IPS-18c (cell line): ENCODE measurements at regions not wholly inside any gene's neighbourhood (a gene's known extent, or its start where the extent isn't known, plus 50 kb on each side); places are given as distances from the start of the nearest gene placed in this dataset.

Source experiments
- H3K4me3 ChIP-seq: 2 replicates; pipeline ENCODE4 v1.7.0; 2013; ENCODE audit warnings: low read depth, mild to moderate bottlenecking, low read length, moderate library complexity; ENCODE audit not compliant: insufficient read depth
- H3K9me3 ChIP-seq: one replicate; pipeline ENCODE4 v1.6.1; 2013; ENCODE audit warnings: mild to moderate bottlenecking, low read length, moderate library complexity; ENCODE audit not compliant: control insufficient read depth, insufficient read depth

GRCh38 chr13:111948811-111949210 is 118.1 kb upstream of the SOX1 start:
- H3K4me3 ChIP-seq, result no peak overlapping the region
- no peaks in the 10 kb centered on the region for H3K9me3 ChIP-seq

GRCh38 chr13:111949311-111949710 is 117.6 kb upstream of the SOX1 start:
- Histone ChIP-seq H3K9me3 (no peaks in the 10 kb centered on the region), H3K4me3 (no peak overlapping the region)

- H3K4me3 ChIP-seq, result no peak overlapping the region
- H3K9me3 ChIP-seq, result no peaks in the 10 kb centered on the region
These were observed 116.3 kb upstream of the SOX1 start for GRCh38 chr13:111950697-111951096.

- Histone ChIP-seq H3K9me3 (no peaks in the 10 kb centered on the region), H3K4me3 (no peak overlapping the region; the same call in 1 of the 2 replicates)
These were observed 114.9 kb upstream of the SOX1 start for GRCh38 chr13:111952032-111952431.

- Histone ChIP-seq H3K9me3 (no peaks in the 10 kb centered on the region), H3K4me3 (no peak overlapping the region)
These were observed 114.1 kb upstream of the SOX1 start for GRCh38 chr13:111952814-111953213.

GRCh38 chr13:111953546-111954178 is 113.3 kb upstream of the SOX1 start:
- Histone ChIP-seq H3K4me3 (no peak overlapping the region), H3K9me3 (no peaks in the 10 kb centered on the region)

- Histone ChIP-seq H3K9me3 (no peaks in the 10 kb centered on the region), H3K4me3 (no peak overlapping the region)
These were observed 112.1 kb upstream of the SOX1 start for GRCh38 chr13:111954661-111955411.

- Histone ChIP-seq H3K9me3 (no peaks in the 10 kb centered on the region), H3K4me3 (no peak overlapping the region)
These were observed 111.4 kb upstream of the SOX1 start for GRCh38 chr13:111955412-111956065.

- no peak overlapping the region for H3K4me3 ChIP-seq
- H3K9me3 ChIP-seq, result no peaks in the 10 kb centered on the region
These were observed 110.4 kb upstream of the SOX1 start for GRCh38 chr13:111956261-111957151.

GRCh38 chr13:111957913-111958450 is 109.0 kb upstream of the SOX1 start:
- Histone ChIP-seq H3K4me3 (no peak overlapping the region), H3K9me3 (no peaks in the 10 kb centered on the region)

GRCh38 chr13:111958612-111959395 is 108.1 kb upstream of the SOX1 start:
- no peaks in the 10 kb centered on the region for H3K9me3 ChIP-seq

GRCh38 chr13:111960152-111960772 is 106.7 kb upstream of the SOX1 start:
- Histone ChIP-seq H3K9me3 (no peaks in the 10 kb centered on the region), H3K4me3 (no peak overlapping the region)

More at GRCh38 chr13:111958612-111959395, 108.1 kb upstream of the SOX1 start:
- no peak overlapping the region for H3K4me3 ChIP-seq

- no peaks in the 10 kb centered on the region for H3K9me3 ChIP-seq
These were observed 105.7 kb upstream of the SOX1 start for GRCh38 chr13:111961236-111961635.

GRCh38 chr13:111961651-111962192 is 105.2 kb upstream of the SOX1 start:
- H3K4me3 ChIP-seq, result no peak overlapping the region
- no peaks in the 10 kb centered on the region for H3K9me3 ChIP-seq

More at GRCh38 chr13:111961236-111961635, 105.7 kb upstream of the SOX1 start:
- H3K4me3 ChIP-seq, result no peak overlapping the region

- H3K9me3 ChIP-seq, result no peaks in the 10 kb centered on the region
- H3K4me3 ChIP-seq, result no peak overlapping the region
These were observed 104.5 kb upstream of the SOX1 start for GRCh38 chr13:111962431-111962891.

- no peak overlapping the region for H3K4me3 ChIP-seq
These were observed 103.9 kb upstream of the SOX1 start for GRCh38 chr13:111963031-111963430.

More at GRCh38 chr13:111963031-111963430, 103.9 kb upstream of the SOX1 start:
- H3K9me3 ChIP-seq, result no peaks in the 10 kb centered on the region
